IMR-90 (cell line): ENCODE measurements at regions not wholly inside any gene's neighbourhood (a gene's known extent, or its start where the extent isn't known, plus 50 kb on each side); places are given as distances from the start of the nearest gene placed in this dataset.
"Not testable (repeated sequence)": the region's sequence is repeated elsewhere in the genome, so short reads cannot be mapped to it uniquely, and the experiment has no call there.

Experiments used
- ATAC-seq: fragments of 200-7000 bp; cut with Tn5 transposase; 2 replicates; pipeline ENCODE4 v1.9.1; 2020; ENCODE audit warnings: low read depth, mild to moderate bottlenecking, moderate library complexity
- BruUV-seq: library from RNA; stranded (reverse); fragments of 400-500 nt; replicated peaks from 2 replicates; lab custom pipeline; 2021; lab: Mats Ljungman, UMichigan
- CTCF ChIA-PET: fragments of 300-600 bp; formaldehyde crosslinking; extraction: SDS; loops from one replicate; lab custom pipeline; 2021; ENCODE audit warnings: antibody characterized with exemption; lab: Yijun Ruan, JAX
- POLR2A ChIA-PET: fragments of 300-600 bp; sonication (Branson Sonifier 250); formaldehyde crosslinking; loops from one replicate; lab custom pipeline; 2022; ENCODE audit warnings: antibody characterized with exemption; ENCODE audit not compliant: unreplicated experiment; lab: Charles Lee
- DNase-seq: peaks from one replicate; pipeline ENCODE4 v3.0.0; 2013
- H2AFZ ChIP-seq: replicated peaks from 2 replicates; pipeline ENCODE3; 2013; ENCODE audit warnings: low read length, mild to moderate bottlenecking; ENCODE audit not compliant: poor library complexity
- H2AK5ac ChIP-seq: 2 replicates; pipeline ENCODE4 v1.6.1; 2013; ENCODE audit warnings: low read depth, low read length, inconsistent platforms
- H2AK9ac ChIP-seq: replicated peaks from 2 replicates; pipeline ENCODE3; 2013; ENCODE audit warnings: mild to moderate bottlenecking, low read depth, low read length, moderate library complexity; ENCODE audit not compliant: poor library complexity
- H2BK120ac ChIP-seq: 2 replicates; pipeline ENCODE4 v1.6.1; 2013; ENCODE audit warnings: low read depth, low read length, inconsistent platforms
- H2BK15ac ChIP-seq: 3 replicates; pipeline ENCODE4 v1.6.1; 2013; ENCODE audit warnings: low read depth, low read length, inconsistent platforms
- H2BK20ac ChIP-seq: 2 replicates; pipeline ENCODE4 v1.6.1; 2013; ENCODE audit warnings: low read depth, mild to moderate bottlenecking, inconsistent platforms, low read length, moderate library complexity
- H2BK5ac ChIP-seq: 2 replicates; pipeline ENCODE4 v1.6.1; 2013; ENCODE audit warnings: mild to moderate bottlenecking, low read depth, low read length, inconsistent platforms; ENCODE audit not compliant: poor library complexity, severe bottlenecking
- H3K14ac ChIP-seq: replicated peaks from 2 replicates; pipeline ENCODE4 v1.6.1; 2013; ENCODE audit warnings: low read depth, low read length, inconsistent platforms
- H3K18ac ChIP-seq: 2 replicates; pipeline ENCODE4 v1.6.1; 2013; ENCODE audit warnings: low read depth, low read length, control low read depth
- H3K23ac ChIP-seq: 2 replicates; pipeline ENCODE4 v1.6.1; 2013; ENCODE audit warnings: low read depth, low read length, inconsistent platforms
- H3K27ac ChIP-seq: 2 replicates; pipeline ENCODE4 v1.5.1; 2013; ENCODE audit warnings: mild to moderate bottlenecking, control low read depth, low read length; ENCODE audit not compliant: insufficient read depth
- H3K27me3 ChIP-seq: 2 replicates; pipeline ENCODE4 v1.6.1; 2013; ENCODE audit warnings: low read length; ENCODE audit not compliant: control insufficient read depth, insufficient read depth
- H3K36me3 ChIP-seq: 2 replicates; pipeline ENCODE4 v1.6.1; 2013; ENCODE audit warnings: low read length, mixed read lengths; ENCODE audit not compliant: control insufficient read depth, insufficient read depth
- H3K4ac ChIP-seq: 2 replicates; pipeline ENCODE4 v1.6.1; 2013; ENCODE audit warnings: low read depth, low read length, inconsistent platforms
- H3K4me1 ChIP-seq: 2 replicates; pipeline ENCODE4 v1.6.1; 2013; ENCODE audit warnings: low read length, mixed read lengths; ENCODE audit not compliant: control insufficient read depth, insufficient read depth
- H3K4me2 ChIP-seq: 2 replicates; pipeline ENCODE4 v1.6.1; 2013; ENCODE audit warnings: low read depth, mild to moderate bottlenecking, control low read depth, low read length, moderate library complexity
- H3K4me3 ChIP-seq: 2 replicates; pipeline ENCODE4 v1.5.1; 2013; ENCODE audit warnings: low read depth, mild to moderate bottlenecking, control low read depth, low read length, moderate library complexity; ENCODE audit not compliant: insufficient read depth
- H3K56ac ChIP-seq: 2 replicates; pipeline ENCODE4 v1.6.1; 2013; ENCODE audit warnings: low read length, inconsistent platforms; ENCODE audit not compliant: insufficient read depth; ENCODE audit errors: extremely low read depth
- H3K79me1 ChIP-seq, 2 experiments: 2 replicates each; pipeline ENCODE4 v1.6.1; 2013; ENCODE audit warnings: low read length in 2 of 2, inconsistent platforms in 1 of 2, low read depth in 1 of 2
- H3K9ac ChIP-seq: 2 replicates; pipeline ENCODE4 v1.6.1; 2013; ENCODE audit warnings: low read depth, low read length, control low read depth
- H3K9me1 ChIP-seq: 2 replicates; pipeline ENCODE4 v1.6.1; 2013; ENCODE audit warnings: low read length, inconsistent platforms; ENCODE audit not compliant: insufficient read depth
- H3K9me3 ChIP-seq: 2 replicates; pipeline ENCODE4 v1.6.1; 2013; ENCODE audit warnings: low read length; ENCODE audit not compliant: control insufficient read depth, insufficient read depth
- H4K20me1 ChIP-seq: 2 replicates; pipeline ENCODE4 v1.6.1; 2013; ENCODE audit warnings: low read length, inconsistent platforms; ENCODE audit not compliant: insufficient read depth
- H4K5ac ChIP-seq: 2 replicates; pipeline ENCODE4 v1.6.1; 2013; ENCODE audit warnings: mild to moderate bottlenecking, low read depth, low read length, control low read depth
- H4K8ac ChIP-seq, 2 experiments: 2 replicates each; pipeline ENCODE4 v1.6.1; 2013; ENCODE audit warnings: low read depth in 2 of 2, low read length in 2 of 2, control low read depth in 1 of 2, inconsistent platforms in 1 of 2
- H4K91ac ChIP-seq: 2 replicates; pipeline ENCODE4 v1.6.1; 2013; ENCODE audit warnings: low read depth, low read length, inconsistent platforms; ENCODE audit not compliant: insufficient read depth
- WGBS, 2 experiments: methylation state at CpG; one replicate each; pipeline versions ENCODE4 v1.1.5 to v1.1.7; 2013; ENCODE audit warnings: missing lambda C conversion rate in 2 of 2; ENCODE audit not compliant: insufficient read length in 1 of 2; ENCODE audit errors: extremely low coverage in 2 of 2; 5-methylcytosine and 5-hydroxymethylcytosine counted together
- dilution Hi-C: fragments of 300-500 bp; cut with HindIII; formaldehyde crosslinking; loops from one replicate; pipeline ENCODE4 v1.14.3; 2018; ENCODE audit warnings: low sequenced_read_pairs; ENCODE audit not compliant: unreplicated experiment
- in situ Hi-C: fragments of 300-500 bp; cut with MboI; formaldehyde crosslinking; loops from 3 replicates; pipeline ENCODE4 v1.14.3; 2019; ENCODE audit warnings: low sequenced_read_pairs, inconsistent platforms, mixed read lengths
- intact Hi-C: fragments of 100-400 bp; cut with micrococcal nuclease; formaldehyde crosslinking; loops from 2 replicates; pipeline ENCODE4 v1.10.0; 2022

GRCh38 chr6:146939456-146939855 lies 264.8 kb upstream of the STXBP5 start:
- H2BK15ac ChIP-seq, H4K5ac ChIP-seq, in situ Hi-C loops, H3K27me3 ChIP-seq, H4K91ac ChIP-seq, H3K9ac ChIP-seq, H4K8ac ChIP-seq, H2BK5ac ChIP-seq, DNase-seq, H3K4me2 ChIP-seq, H3K4me3 ChIP-seq, H2AK9ac ChIP-seq, H3K56ac ChIP-seq, BruUV-seq, H2BK20ac ChIP-seq, H3K4ac ChIP-seq, ATAC-seq, H3K9me3 ChIP-seq, H3K14ac ChIP-seq, H2AFZ ChIP-seq, CTCF ChIA-PET, H3K4me1 ChIP-seq, H3K27ac ChIP-seq, POLR2A ChIA-PET, H3K79me1 ChIP-seq, H3K18ac ChIP-seq, H2AK5ac ChIP-seq, dilution Hi-C loops, intact Hi-C loops, H4K20me1 ChIP-seq, H3K23ac ChIP-seq, H3K36me3 ChIP-seq, H3K9me1 ChIP-seq, H2BK120ac ChIP-seq: not testable (repeated sequence)
- WGBS, 2 experiments = no CpG with 5 or more reads among the region's 6 CpGs
